ENCODE measurements at regions not wholly inside any gene's neighbourhood (a gene's known extent, or its start where the extent isn't known, plus 50 kb on each side); places are given as distances from the start of the nearest gene placed in this dataset.

- Histone ChIP-seq H3K27me3 (no peaks in the 10 kb centered on the region), H3K4me3 (ENCODE audit: low read depth in 1 of 2, low read length in 1 of 2) (no peak overlapping the region), H3K36me3 (no peaks in the 10 kb centered on the region), H3K9me3 (no peaks in the 10 kb centered on the region), H3K27ac (no peak overlapping the region), H3K4me1 (ENCODE audit: control insufficient read depth in 1 of 2, insufficient read depth in 1 of 2, low read depth in 1 of 2, low read length in 1 of 2) (peaks cover 12 to 14% of the 10 kb centered on the region in 2 experiments)
- TF ChIP-seq CTCF (IDR thresholded peaks at IDR 0.05): no peak
Observed at GRCh38 chr11:33944693-33945424, 53.0 kb upstream of the LMO2 start.

GRCh38 chr11:33944345-33944692, 52.4 kb upstream of the LMO2 start:
- no peaks in the 10 kb centered on the region for H3K9me3 ChIP-seq
- H3K4me1 ChIP-seq (ENCODE audit: control insufficient read depth in 1 of 2, insufficient read depth in 1 of 2, low read depth in 1 of 2, low read length in 1 of 2): peaks cover 12 to 14% of the 10 kb centered on the region in 2 experiments
- H3K27ac ChIP-seq: no peak overlapping the region
- H3K4me3 ChIP-seq (ENCODE audit: low read depth in 1 of 2, low read length in 1 of 2): no peak overlapping the region
- no peaks in the 10 kb centered on the region for H3K27me3 ChIP-seq
- no peaks in the 10 kb centered on the region for H3K36me3 ChIP-seq
- no peak for TF ChIP-seq CTCF (IDR thresholded peaks at IDR 0.05)

- TF ChIP-seq CTCF (IDR thresholded peaks at IDR 0.05): no peak
- H3K4me3 ChIP-seq (ENCODE audit: low read depth in 1 of 2, low read length in 1 of 2): no peak overlapping the region
- H3K4me1 ChIP-seq (ENCODE audit: control insufficient read depth in 1 of 2, insufficient read depth in 1 of 2, low read depth in 1 of 2, low read length in 1 of 2): peaks cover 12 to 14% of the 10 kb centered on the region in 2 experiments
- no peaks in the 10 kb centered on the region for H3K9me3 ChIP-seq
- H3K27ac ChIP-seq: no peak overlapping the region
- H3K27me3 ChIP-seq: no peaks in the 10 kb centered on the region
- no peaks in the 10 kb centered on the region for H3K36me3 ChIP-seq
Observed at GRCh38 chr11:33942954-33943353, 51.1 kb upstream of the LMO2 start.

DNA sequence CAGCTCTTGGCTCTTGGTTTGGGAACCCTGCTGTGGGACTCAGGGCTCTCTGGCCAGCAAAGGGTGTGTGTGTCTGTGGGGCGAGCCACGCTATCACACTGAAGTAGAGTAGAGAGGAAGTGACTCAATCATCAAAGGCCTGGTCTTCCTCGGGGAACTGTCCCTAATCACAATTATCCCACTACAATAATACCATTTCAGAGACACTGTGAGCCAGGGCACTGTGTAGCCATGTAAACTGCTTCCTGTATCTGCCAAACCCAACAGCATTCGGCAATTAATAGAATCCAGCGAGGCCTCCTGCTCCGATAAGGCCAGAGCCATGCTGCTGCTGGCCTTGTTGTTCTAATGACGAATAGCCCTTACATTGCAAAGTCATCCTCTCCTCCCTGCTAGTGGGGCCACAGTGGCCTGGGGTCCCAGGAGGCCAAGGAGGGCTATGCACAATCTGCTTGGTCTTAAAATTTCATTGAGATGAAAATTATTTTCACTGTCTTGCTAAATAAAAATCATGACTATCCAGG, 49.8 kb upstream of the LMO2 start:
- Histone ChIP-seq H3K27ac (peak overlapping the region; percentile 51), H3K27me3 (no peaks in the 10 kb centered on the region), H3K4me1 (ENCODE audit: control insufficient read depth in 1 of 2, insufficient read depth in 1 of 2, low read depth in 1 of 2, low read length in 1 of 2) (peaks cover 21 to 24% of the 10 kb centered on the region in 2 experiments), H3K4me3 (ENCODE audit: low read depth in 1 of 2, low read length in 1 of 2) (no peak overlapping the region), H3K36me3 (no peaks in the 10 kb centered on the region), H3K9me3 (no peaks in the 10 kb centered on the region)
- no peak for TF ChIP-seq CTCF (IDR thresholded peaks at IDR 0.05)
